Mucosa of descending colon (tissue), 3 donors: ENCODE measurements at regions not wholly inside any gene's neighbourhood (a gene's known extent, or its start where the extent isn't known, plus 50 kb on each side); places are given as distances from the start of the nearest gene placed in this dataset.

ENCODE experiments used
- ATAC-seq: fragments of 200-7000 bp; cut with Tn5 transposase; one replicate; pipeline ENCODE4 v1.9.1; 2020; ENCODE audit warnings: mild to moderate bottlenecking, moderate library complexity
- DNase-seq, 3 donors: peaks; one replicate each; pipeline ENCODE4 v3.0.0-alpha.2; 2020
- H3K36me3 ChIP-seq: fragments of 200-600 bp; one replicate; pipeline ENCODE4 v1.8.0; 2021; ENCODE audit warnings: low read depth, mild to moderate bottlenecking
- H3K4me1 ChIP-seq: fragments of 200-600 bp; one replicate; pipeline ENCODE4 v1.8.0; 2021; ENCODE audit warnings: low read depth, mild to moderate bottlenecking
- H3K4me3 ChIP-seq: fragments of 200-600 bp; one replicate; pipeline ENCODE4 v1.8.0; 2021; ENCODE audit warnings: mild to moderate bottlenecking
- H3K9me3 ChIP-seq: fragments of 200-600 bp; one replicate; pipeline ENCODE4 v1.8.0; 2021; ENCODE audit warnings: mild to moderate bottlenecking
- intact Hi-C, 2 donors: fragments of 100-400 bp; cut with DNase I in 1 of 2; cut with micrococcal nuclease in 1 of 2; formaldehyde crosslinking; loops; one replicate each; pipeline versions ENCODE4 v1.11.0 to v1.11.1; 2022; cut with DNase I, micrococcal nuclease
- TF ChIP-seq, protein P1 (sequence below): fragments of 200-600 bp; IDR thresholded peaks from one replicate; pipeline ENCODE4 v1.8.0; 2022; ENCODE audit warnings: antibody characterized with exemption, mild to moderate bottlenecking
- donor health status: DM: no; HTN: no; CAD: no; lungs with moderate emphysema.
- donor health status: DM: no; HTN: no; CAD: no.
- donor health status: DM: no; HTN: yes; CAD: no.

DNA sequence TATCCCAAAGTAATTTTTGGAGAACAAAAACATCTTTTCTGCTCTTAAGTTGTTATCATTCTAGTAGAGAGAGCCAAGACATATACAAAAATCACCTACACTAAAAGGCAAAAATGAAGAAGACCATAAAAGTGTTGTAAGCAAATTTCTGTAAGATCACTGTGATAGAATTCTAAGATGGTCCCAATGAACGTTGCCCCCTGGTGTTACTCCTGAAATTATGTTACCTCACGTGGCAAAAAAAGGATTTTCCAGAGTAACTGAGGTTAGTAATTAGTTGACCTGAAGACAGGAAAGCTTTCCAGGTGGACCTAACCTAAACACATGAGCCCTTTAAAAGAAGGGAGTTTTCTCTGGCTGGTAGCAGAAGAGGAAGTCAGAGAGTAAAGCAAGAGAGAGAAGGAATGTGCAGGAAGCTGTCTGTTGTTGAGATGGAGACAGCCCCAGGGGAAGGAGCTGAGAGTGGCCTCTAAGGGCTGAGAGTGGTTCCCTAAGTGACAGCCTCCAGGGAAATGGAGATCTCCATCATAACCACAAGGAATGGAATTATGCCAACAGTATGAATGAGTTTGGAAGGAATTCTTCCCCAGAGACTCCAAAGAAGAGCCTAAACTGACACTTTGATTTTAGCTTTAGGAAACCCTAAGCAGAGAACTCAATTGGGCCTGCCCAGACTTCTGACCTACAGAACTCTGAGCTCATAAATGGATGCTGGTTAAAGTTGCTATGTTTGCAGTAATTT, 205.9 kb downstream of the CD47 start:
- H3K4me3 ChIP-seq: no peak overlapping the region
- H3K9me3 ChIP-seq: no peaks in the 10 kb centered on the region
- no peaks in the 10 kb centered on the region for H3K36me3 ChIP-seq
- ATAC-seq: no peak
- TF ChIP-seq, protein P1, sequence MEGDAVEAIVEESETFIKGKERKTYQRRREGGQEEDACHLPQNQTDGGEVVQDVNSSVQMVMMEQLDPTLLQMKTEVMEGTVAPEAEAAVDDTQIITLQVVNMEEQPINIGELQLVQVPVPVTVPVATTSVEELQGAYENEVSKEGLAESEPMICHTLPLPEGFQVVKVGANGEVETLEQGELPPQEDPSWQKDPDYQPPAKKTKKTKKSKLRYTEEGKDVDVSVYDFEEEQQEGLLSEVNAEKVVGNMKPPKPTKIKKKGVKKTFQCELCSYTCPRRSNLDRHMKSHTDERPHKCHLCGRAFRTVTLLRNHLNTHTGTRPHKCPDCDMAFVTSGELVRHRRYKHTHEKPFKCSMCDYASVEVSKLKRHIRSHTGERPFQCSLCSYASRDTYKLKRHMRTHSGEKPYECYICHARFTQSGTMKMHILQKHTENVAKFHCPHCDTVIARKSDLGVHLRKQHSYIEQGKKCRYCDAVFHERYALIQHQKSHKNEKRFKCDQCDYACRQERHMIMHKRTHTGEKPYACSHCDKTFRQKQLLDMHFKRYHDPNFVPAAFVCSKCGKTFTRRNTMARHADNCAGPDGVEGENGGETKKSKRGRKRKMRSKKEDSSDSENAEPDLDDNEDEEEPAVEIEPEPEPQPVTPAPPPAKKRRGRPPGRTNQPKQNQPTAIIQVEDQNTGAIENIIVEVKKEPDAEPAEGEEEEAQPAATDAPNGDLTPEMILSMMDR: no peak
- no peak for DNase-seq
- no peaks in the 10 kb centered on the region for H3K4me1 ChIP-seq
- intact Hi-C loops: no loop called here

GRCh38 chr3:107884028-107884427, 206.8 kb downstream of the CD47 start:
- Histone ChIP-seq H3K9me3 (no peaks in the 10 kb centered on the region), H3K4me1 (no peaks in the 10 kb centered on the region), H3K36me3 (no peaks in the 10 kb centered on the region), H3K4me3 (no peak overlapping the region)
- TF ChIP-seq, protein P1: no peak
- ATAC-seq (no peak), DNase-seq (no peak)
- intact Hi-C loops: no loop called here

GRCh38 chr3:107882881-107883280, 207.9 kb downstream of the CD47 start:
- TF ChIP-seq, protein P1: no peak
- H3K4me3 ChIP-seq: no peak overlapping the region
- no peak for ATAC-seq
- H3K36me3 ChIP-seq: no peaks in the 10 kb centered on the region
- H3K9me3 ChIP-seq: no peaks in the 10 kb centered on the region
- no peak for DNase-seq
- intact Hi-C loops: no loop called here
- H3K4me1 ChIP-seq: no peaks in the 10 kb centered on the region

DNA sequence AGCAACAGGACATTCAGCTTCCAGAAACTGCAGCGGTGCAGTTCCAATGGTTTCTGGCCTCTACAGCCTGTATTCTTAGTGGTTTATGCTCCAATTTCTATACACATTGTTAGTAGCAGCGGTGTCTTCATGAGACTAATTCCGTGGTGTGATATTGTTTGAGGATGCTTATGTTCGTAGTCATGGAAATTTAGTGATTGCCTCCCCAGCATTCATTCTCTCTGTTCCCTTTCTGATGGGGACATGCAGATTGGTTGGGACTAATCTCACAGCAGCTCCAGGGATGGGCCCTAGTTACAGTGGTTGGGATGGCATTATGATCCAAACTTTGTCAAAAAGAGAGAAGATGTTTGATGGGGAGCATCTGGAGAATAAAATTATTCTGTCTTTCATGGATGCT, 208.6 kb downstream of the CD47 start:
- Histone ChIP-seq H3K36me3 (no peaks in the 10 kb centered on the region), H3K9me3 (no peaks in the 10 kb centered on the region), H3K4me1 (no peaks in the 10 kb centered on the region), H3K4me3 (no peak overlapping the region)
- TF ChIP-seq, protein P1: no peak
- intact Hi-C loops: no loop called here
- DNase-seq (no peak), ATAC-seq (no peak)

GRCh38 chr3:107881509-107881908, 209.3 kb downstream of the CD47 start:
- ATAC-seq (no peak), DNase-seq (no peak)
- no peaks in the 10 kb centered on the region for H3K9me3 ChIP-seq
- no peaks in the 10 kb centered on the region for H3K36me3 ChIP-seq
- no peaks in the 10 kb centered on the region for H3K4me1 ChIP-seq
- intact Hi-C loops: no loop called here
- no peak overlapping the region for H3K4me3 ChIP-seq
- TF ChIP-seq, protein P1: no peak

DNA sequence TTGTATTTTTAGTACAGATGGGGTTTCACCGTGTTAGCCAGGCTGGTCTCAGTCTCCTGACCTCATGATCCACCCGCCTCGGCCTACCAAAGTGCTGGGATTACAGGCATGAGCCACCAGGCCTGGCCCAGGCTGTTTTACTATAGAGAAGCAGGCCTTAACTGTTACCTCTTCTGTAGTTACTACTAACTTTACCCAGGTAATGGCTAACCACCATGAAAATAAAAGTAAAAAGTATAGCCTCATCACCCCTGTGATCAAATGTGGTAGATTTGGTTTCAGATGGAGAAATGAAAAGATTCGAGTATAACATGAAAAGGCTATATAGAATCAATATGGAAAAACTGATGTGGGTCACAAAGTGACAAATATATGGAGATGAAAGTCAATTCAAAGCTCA, 210.1 kb downstream of the CD47 start:
- DNase-seq (no peak), ATAC-seq (no peak)
- H3K36me3 ChIP-seq: no peaks in the 10 kb centered on the region
- no peaks in the 10 kb centered on the region for H3K4me1 ChIP-seq
- no peaks in the 10 kb centered on the region for H3K9me3 ChIP-seq
- intact Hi-C loops: no loop called here
- TF ChIP-seq, protein P1: no peak
- H3K4me3 ChIP-seq: no peak overlapping the region
